ENCODE measurements at regions not wholly inside any gene's neighbourhood (a gene's known extent, or its start where the extent isn't known, plus 50 kb on each side); places are given as distances from the start of the nearest gene placed in this dataset.

DNA sequence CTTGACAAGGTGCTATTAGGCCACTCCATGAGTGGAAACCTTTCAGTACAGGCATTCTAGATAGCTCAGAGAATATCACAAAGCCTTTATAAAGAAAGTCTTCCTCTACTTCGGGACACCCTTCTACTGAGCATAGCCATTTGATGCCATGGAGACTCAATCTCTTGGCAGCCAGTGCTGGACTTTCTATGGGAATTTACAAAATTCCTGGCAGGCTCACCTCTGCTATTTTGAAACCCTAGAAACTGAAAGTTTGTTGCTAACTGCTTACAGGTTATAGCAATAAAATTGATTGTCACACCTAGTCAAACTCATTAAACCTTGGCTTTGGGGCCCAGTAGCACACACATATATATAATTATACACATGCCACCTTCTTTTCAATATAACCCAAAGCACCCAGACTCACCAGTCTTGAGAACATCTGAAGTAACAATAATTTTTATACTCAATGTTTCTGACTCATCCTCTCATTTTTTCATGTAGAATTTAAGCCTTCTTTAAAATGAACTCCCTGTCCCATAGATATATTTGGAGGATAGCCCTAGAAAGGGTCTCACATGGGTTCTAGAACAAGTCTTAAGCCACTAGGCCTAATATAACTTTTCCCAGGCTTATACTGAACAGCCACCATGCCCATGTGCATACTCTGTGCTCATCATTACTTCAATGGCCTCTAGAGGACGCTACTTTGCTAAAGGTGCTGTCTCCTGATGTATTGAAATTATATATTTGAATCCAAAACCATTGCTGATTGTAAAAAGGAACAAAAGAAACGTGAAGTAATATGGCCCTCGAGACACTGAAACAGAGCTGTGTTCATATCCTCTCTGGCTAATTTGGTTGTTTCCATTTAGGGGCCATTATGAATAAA lies 368.1 kb upstream of the MARCKS start:
- DNase-seq, result no peak

DNA sequence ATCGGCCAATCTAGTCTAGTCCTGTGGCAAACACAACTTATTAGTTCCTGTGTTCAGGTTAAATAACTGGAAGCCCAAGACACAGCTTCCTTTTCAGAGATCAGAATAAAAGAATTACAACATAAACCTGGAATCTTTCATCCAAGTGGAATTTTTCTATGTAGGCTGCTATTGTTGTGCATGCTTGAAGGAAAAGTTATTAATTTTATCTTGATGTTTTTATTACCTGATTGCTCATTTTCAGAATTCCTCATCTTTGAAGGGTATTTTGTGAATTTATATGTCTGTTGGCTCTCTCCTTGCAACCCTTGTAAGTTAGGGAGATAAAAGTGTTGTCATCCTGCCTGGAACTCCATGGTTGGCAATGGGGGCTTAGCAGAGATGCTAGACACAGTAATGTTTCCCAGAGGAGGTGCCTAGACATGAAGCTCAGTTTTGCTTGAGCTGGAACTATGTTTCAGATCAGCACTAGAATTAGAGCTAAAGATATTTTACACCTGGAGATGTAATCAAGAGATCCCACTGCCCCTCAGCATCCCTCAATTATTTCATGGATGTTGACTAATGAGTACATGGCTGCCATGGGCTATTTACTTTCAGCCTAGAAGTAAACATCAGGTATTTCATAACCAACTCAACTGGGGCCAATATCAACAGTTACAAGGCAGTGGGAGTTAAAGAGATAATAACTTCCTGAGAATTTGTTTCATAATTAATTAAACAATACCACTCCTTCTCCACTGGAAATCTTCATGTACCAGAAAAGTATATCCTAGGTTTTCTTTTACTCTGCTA lies 367.0 kb upstream of the MARCKS start:
- DNase-seq, result no peak

DNA sequence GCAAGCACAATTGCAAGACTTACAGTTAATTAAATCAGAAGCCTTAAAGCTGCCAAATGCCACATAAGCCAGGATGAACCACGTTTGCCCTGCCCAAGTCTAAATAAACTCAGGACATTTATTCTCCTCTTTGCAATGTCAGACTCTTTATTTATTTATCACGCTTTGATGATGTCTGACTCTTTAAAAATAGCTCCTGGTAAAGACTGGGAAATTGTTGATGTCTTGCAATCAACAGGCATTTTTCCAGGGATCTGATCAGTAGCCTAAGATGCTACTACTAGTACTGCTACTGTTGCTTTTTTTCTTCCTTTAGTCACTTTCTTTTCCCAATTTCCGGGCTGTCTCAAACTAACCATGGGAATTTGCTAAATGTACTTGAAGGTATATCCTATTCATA lies 365.8 kb upstream of the MARCKS start:
- no peak for DNase-seq

DNA sequence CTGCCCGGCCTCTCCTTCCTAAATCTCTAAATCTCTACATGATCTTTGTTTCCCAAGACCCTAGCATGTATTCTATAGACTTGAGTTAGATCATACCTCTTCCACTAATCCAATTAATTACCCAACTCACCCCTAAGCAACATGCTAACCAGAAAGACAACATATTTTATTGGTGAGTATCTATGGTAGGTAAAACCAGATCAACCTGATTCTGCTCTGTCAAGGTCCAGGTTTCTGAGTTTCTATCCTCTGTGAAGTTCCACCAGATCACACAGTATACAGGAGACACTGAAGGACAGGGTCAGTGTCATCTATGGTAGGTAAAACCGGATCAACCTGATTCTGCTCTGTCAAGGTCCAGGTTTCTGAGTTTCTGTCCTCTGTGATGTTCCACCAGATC lies 363.2 kb upstream of the MARCKS start:
- no peak for DNase-seq

DNA sequence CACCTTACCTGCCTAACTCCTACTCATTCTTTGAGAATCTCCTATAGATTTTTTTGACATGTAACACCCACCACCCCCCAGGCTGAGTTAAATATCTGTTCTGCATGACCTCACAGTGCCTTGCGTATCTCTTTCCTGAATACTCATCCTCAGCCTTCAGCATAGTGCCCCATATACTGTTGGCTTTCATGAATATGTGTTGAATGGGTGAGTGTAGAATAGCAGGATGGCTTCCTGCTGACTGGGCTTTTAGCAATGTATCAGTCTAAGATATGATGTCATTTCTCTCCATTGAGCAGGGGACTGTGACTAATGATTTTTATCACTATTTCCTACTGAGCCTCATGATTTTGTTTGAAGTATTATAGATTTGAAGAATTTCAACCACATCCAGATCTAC lies 361.6 kb upstream of the MARCKS start:
- DNase-seq, result no peak

DNA sequence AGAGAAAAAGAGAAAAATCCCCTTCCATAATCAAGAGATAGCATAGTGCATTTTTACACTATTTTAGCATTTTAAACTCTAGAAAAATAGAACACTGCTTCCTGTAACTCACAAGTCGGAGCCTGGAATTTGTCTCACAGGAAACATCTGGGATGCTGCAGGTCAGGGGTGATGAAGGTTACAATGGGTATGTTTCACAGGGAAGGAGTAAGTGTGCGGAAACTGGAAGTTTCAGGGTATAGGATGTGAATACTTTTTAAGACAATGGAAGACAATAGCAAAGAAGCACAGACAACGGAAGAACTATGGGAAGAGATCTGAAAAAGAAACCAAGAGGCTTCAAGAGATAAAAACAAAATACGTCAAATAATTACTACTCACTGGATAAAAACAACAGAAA lies 361.0 kb upstream of the MARCKS start:
- DNase-seq, result no peak

DNA sequence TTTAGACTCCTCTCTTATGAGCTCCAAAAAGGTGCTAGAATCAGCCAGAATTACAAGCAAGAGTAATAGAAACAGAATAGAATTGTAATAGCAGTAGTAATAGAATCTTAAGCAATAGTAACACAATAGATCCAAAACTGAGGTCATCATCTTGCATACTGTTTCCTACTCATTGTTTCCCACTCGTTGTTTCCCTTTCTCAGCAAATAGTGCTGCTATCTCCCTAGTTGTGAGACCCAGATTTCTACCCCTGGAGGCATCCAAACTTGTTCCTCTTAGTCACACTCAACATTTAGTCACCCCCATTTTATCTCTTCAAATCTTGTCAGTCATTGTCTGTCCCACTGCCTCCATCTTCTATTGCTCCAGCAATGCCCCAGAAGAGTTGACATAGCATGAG lies 356.9 kb upstream of the MARCKS start:
- DNase-seq, result no peak

DNA sequence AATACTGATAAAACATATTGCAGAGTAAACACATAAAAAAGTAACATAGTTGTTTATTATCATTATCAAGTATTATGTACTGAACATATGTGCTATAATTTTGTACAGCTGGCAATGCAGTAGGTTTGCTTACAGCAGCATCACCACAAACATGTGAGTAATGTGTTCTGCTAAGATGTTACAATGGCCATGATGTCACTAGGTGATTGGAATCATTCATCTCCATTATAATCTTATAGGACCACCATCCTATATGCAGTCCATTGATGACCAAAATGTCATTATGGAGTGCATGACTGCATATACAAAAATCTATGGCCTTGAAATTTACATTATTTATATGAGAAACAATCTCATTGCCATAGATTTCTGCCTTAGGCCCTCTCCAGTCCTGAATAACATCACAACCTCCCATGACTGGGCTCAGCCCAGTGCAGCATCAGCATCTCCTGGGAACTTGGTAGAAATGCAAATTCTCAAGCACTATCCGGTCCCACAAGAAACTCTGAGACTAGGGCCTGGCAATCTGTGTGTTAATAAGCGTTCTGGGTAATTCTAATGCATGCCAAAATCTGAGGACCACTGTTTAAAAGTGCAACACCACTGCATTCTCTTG lies 352.0 kb upstream of the MARCKS start:
- DNase-seq, result no peak

DNA sequence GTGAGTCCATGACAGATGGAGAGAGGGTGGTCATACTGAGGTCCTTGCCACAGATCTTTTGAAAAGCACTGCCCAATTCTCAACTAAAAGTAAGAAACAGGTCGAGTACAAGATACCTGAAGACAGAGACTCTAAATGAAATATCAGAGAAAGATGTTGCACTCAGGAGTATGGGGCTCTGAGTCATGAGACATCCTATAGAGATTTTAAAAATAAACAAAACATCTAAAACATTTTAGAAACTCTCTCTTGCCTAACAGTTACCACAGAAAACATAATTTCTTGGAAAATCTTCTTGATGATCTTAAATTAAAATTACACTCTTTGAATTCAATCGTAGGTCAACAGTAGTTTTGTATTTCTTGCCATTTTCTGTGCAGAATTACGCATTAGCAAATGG lies 348.9 kb upstream of the MARCKS start:
- no peak for DNase-seq

DNA sequence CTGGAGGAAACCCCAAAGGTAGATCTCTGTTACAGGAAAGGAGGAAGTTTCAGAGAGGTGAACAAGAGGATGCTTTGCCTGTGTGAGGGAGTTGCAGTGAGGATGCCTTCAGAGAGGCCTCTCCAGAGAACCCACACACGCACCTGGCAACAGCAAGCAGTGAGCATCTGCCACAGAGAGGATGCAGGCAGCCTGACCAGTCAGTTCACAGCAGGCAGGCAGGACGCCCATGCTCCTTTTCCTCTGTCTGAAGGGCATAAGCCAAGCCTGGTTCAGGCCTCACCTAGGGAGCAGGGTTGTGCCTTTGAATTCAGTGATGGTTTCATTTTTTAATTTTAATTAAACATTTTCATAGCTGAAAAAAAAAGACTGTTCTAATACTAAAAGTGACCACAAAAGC lies 346.0 kb upstream of the MARCKS start:
- no peak for DNase-seq

DNA sequence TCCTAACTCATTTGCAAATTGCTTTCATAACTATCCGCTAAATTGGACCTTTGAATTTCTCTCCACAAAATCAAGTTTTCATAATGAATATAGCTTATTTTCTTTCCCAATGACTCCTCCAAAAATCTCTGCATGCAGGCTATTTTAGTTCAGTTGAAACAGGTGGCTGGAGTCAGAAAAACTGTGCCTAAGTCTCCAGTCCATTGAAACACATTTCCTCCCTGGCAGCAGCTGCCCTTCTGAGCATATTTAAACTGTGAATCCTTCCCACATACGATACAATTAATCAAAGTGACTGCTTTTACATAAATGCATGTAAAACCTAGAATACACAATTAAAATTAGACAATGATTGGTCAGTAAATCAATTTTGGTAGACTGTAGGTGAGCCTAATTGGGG lies 344.6 kb upstream of the MARCKS start:
- DNase-seq, result no peak

DNA sequence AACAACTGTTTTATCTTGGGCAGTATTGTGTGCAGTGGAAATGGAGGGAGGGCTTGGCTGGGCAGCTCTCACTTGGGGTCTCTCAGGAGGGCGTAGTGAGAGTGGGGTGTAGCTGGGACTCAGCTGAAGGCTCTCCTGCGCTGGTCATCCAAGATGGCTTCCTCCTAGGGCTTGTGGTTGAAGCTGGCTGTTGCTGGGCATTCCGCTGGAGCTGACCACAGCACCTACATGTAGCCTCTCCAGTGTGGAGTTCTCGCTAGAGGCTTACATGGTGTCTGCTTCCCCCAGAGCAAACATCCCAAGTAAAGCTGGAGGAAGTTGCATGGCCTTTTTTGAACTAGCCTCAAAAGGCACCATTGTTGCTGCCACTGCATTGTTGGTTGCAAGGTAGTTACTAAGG lies 344.1 kb upstream of the MARCKS start:
- no peak for DNase-seq

DNA sequence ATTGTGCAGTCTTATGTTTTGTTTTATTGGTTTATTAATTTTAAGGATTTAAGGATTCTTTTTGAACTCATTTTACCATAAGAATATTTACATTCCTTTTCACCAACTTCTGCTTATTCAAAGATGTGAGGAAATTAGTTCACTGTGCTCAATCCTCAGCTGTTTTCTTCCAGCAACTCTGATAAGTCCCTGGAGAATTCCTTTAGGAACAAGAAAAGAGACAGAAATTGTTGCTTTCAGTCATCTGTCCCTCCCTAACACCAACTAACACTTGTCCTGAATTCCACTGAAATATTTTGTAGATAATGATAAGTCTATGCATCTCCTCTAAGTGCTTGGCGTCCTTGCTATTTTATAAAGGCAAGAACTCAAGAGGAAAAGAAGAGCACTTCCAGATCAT lies 334.8 kb upstream of the MARCKS start:
- no peak for DNase-seq

DNA sequence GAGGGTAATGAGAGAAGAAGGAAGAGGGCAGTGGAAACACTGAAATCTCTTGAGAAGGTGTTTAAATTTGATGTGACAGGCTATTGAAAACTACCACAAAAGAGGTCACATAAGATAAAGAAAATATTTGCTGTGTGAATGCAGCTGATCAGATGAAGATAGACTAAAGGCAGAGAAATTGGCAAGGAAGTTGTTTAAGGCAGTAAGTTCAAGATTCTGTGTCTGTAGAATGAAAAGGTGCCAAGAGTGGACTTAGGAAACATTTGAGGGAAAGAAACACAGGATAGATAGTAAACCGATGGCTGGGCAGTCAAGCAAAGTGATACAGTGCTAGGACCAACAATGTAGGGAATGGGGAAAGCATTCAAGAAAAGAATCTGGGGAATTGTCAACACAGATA lies 332.3 kb upstream of the MARCKS start:
- no peak for DNase-seq

DNA sequence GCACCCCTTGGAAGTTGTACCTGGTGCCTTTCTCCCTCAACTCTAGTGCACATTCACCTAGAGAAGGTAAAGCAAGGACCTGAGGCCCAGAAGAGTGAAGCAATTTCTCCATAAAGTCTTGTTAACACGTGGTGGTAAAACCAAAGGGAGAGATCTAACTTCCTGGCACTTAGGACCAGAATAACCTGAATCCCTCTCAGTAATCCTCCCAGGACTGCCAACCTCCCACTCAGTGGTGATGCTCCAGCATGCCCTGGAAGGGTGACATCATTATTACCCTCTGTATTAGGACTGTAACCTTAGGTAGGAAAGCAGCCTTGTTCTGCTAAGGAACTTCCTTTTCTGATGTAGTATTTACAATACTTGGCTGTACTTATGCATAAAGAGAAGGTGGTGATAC lies 330.6 kb upstream of the MARCKS start:
- no peak for DNase-seq

DNA sequence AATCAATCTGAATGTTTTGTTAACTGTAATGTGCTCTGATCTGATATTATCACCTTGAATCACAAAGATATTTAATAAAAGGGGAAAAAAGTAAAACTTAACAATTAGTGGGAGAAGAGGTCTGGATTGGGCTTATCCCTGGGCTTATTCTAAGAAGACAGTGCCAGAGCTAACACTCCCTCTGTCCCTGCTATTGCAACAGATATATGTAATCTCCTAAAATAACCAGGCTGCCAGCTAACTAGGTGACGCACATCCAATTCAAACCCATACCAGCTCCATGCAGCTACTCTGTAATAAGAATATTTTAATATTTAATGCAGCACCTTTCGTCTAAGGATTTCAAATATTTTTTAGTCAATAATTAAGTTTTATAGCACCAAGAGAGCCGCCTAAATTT lies 330.1 kb upstream of the MARCKS start:
- DNase-seq, result no peak

DNA sequence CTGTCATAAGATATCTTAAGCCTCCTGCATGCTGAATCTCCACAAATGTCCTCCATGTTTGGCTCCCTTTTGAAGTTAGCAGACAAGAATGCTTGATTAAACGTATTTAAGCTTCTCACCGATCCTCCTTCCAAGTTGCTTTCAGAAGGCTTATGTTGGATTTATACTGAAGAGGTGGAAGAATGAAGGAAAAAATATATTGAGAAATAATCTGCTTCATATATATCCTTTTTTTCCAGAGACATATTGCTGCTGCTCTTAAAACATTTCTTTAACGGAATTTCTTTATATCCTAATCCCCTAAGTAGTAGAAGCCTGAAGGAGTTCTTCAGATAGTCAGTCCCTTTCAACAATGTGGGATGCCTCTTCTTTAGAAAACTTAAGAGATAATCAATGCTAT lies 329.0 kb upstream of the MARCKS start:
- DNase-seq, result no peak

DNA sequence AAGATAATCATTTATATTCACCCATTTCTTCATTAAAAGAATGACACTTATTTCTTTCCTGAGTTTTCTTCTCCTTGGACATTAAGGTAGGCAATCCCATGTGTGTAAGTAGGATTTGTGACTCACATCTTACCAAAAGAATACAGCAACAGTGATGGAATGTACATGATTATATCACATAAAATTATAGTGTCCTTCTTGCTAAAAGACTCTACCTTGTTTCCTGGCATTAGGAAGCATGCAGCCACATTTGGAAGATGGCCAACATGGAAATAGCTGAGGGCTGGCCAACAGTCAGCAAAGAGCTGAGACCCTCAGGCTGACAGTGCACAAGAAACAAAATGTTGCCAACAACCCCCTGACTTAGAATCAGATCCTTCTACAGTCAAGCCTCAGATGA lies 327.9 kb upstream of the MARCKS start:
- DNase-seq, result no peak

DNA sequence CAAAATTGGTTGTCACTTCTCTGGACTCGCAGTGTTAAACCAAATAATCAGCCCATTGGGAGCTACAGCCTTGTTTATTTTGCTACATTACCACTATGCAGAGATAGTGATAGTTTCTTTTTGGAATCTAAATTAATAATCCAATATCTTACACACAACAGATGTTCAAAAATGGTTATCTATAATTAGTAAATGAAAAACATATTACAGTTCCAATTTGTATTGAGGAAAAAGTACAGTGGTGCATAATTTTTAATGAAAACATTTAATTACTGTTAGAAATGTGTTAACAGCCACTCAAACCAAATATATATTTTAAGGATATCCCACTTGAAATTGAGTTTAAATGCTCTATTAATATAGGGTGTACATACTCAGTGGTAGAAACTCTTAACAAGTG lies 327.3 kb upstream of the MARCKS start:
- DNase-seq, result no peak

DNA sequence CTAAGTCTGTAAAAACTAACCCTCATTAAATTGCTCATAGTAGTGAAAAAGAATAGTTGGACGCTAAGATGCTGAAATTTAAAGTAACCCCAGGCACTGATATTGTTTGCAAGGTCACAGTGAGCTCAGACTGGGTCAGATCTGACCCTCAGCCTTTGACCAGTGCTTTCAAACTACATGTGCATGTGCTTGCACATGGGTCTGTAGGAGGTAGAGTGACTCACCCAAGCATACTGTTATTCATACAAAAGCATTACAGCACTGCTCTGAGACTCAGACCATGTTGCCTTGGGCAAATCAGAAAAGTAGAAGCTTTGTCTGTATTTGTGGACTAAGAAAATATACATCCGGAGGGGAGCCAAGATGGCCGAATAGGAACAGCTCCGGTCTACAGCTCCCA lies 326.4 kb upstream of the MARCKS start:
- no peak for DNase-seq

DNA sequence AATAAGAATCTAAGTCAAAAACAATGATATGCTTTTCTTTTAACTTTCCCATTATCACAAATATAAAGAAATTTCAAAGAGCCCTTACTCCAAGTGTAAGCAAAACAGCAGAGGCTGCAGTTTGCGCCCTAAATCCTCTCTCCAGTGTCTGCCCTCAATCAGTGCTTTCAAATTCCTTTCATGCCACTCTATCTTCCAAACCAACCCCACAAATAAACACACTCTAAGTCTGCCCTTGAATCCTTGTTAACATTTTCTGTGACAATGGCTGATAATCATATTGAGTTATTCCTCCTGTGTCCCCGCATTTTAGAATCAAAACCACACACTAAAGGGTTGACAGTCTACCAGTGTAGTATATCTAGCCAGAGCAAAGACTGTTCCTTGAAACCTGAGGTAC lies 317.9 kb upstream of the MARCKS start:
- no peak for DNase-seq

DNA sequence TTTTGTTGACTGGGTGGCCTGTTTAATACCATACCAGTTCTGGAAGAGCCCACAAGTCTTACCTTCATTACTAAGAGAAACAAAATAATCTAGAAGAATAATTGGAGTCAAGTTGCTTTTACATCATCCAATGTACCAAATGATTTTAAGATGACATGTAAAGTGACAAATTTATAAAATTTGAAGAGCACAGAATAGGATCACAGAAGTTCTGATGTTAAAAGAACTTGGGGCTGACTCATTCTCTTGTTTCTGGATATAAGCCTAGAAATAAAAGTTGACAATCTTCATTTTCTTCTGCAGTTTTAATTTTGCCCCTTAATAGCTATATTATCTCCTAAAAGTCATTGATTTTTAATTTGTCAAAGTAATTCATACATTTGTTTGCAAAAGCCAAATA lies 317.5 kb upstream of the MARCKS start:
- no peak for DNase-seq

DNA sequence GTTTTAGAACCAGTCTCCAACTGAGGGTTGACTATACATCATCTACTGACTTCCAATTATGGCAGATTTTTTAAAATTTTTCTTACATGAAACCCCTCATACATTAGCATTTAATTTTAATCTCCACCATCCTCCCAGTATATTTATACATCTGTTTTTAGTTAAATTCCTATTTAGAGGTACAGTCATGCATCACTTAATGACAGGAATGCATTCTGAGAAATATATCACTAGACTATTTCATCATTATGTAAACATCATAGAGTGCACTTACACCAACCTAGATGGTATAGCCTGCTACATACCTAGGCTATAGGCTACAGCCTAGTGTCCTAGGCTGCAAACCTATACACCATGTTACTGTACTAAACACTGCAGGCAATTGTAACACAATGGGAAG lies 316.7 kb upstream of the MARCKS start:
- DNase-seq, result no peak

DNA sequence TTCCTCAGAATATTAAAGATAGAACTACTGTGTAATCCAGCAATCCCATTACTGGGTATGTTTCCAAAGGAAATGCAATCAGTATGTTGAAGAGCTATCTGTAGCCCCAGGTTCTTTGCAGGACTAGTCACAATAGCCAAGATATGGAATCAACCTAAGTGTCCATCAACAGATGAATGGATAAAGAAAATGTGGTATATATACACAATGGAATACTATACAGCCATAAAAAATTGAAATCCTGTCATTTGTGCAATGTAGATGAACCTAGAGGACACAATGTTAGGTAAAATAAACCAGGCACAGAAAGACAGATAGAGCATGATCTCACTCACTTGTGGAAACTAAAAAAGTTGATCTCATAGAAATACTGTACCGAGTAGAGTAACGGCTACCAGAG lies 306.0 kb upstream of the MARCKS start:
- no peak for DNase-seq

Measured in MV-4-11 (cell line).